ENCODE measurements at regions not wholly inside any gene's neighbourhood (a gene's known extent, or its start where the extent isn't known, plus 50 kb on each side); places are given as distances from the start of the nearest gene placed in this dataset.

- Histone ChIP-seq H3K4me1 (ENCODE audit: insufficient read depth, low read length) (no peaks in the 10 kb centered on the region), H3K79me2 (ENCODE audit: insufficient read depth, low read length) (no peaks in the 10 kb centered on the region), H4K20me1 (ENCODE audit: insufficient read depth, low read length) (no peaks in the 10 kb centered on the region), H3K9me3 (ENCODE audit: low read depth, low read length) (no peaks in the 10 kb centered on the region), H3K4me3 (ENCODE audit: insufficient read depth, low read length) (no peak overlapping the region), H2AFZ (ENCODE audit: low read length) (no peak overlapping the region), H3K4me2 (ENCODE audit: insufficient read depth, low read length) (no peak overlapping the region), H3K27me3 (ENCODE audit: insufficient read depth, low read length) (no peaks in the 10 kb centered on the region), H3K27ac (ENCODE audit: low read depth, low read length) (no peak overlapping the region), H3K36me3 (ENCODE audit: insufficient read depth, low read length) (no peaks in the 10 kb centered on the region)
- TF ChIP-seq CTCF (IDR thresholded peaks at IDR 0.05; ENCODE audit: extremely low read depth, low read depth, low read length) = no peak
- no peak for DNase-seq (ENCODE audit: insufficient read length, low spot score, missing footprints)
Observed at GRCh38 chr13:56670563-56670962, 470.2 kb upstream of the PRR20A start.

- TF ChIP-seq CTCF (IDR thresholded peaks at IDR 0.05; ENCODE audit: extremely low read depth, low read depth, low read length) = no peak
- Histone ChIP-seq H3K27ac (ENCODE audit: low read depth, low read length) (no peak overlapping the region), H3K36me3 (ENCODE audit: insufficient read depth, low read length) (no peaks in the 10 kb centered on the region), H3K79me2 (ENCODE audit: insufficient read depth, low read length) (no peaks in the 10 kb centered on the region), H3K4me2 (ENCODE audit: insufficient read depth, low read length) (no peak overlapping the region), H3K27me3 (ENCODE audit: insufficient read depth, low read length) (no peaks in the 10 kb centered on the region), H3K4me3 (ENCODE audit: insufficient read depth, low read length) (no peak overlapping the region), H4K20me1 (ENCODE audit: insufficient read depth, low read length) (no peaks in the 10 kb centered on the region), H3K9me3 (ENCODE audit: low read depth, low read length) (peaks cover 5% of the 10 kb centered on the region), H3K4me1 (ENCODE audit: insufficient read depth, low read length) (no peaks in the 10 kb centered on the region), H2AFZ (ENCODE audit: low read length) (no peak overlapping the region)
- DNase-seq (ENCODE audit: insufficient read length, low spot score, missing footprints) = no peak
Observed at GRCh38 chr13:56681404-56681803, 459.3 kb upstream of the PRR20A start.

GRCh38 chr13:56687131-56687530, 453.6 kb upstream of the PRR20A start:
- DNase-seq (ENCODE audit: insufficient read length, low spot score, missing footprints) = no peak
- Histone ChIP-seq H3K4me3 (ENCODE audit: insufficient read depth, low read length) (no peak overlapping the region), H3K4me2 (ENCODE audit: insufficient read depth, low read length) (no peak overlapping the region), H3K4me1 (ENCODE audit: insufficient read depth, low read length) (no peaks in the 10 kb centered on the region), H4K20me1 (ENCODE audit: insufficient read depth, low read length) (no peaks in the 10 kb centered on the region), H2AFZ (ENCODE audit: low read length) (no peak overlapping the region), H3K36me3 (ENCODE audit: insufficient read depth, low read length) (no peaks in the 10 kb centered on the region), H3K27ac (ENCODE audit: low read depth, low read length) (no peak overlapping the region), H3K9me3 (ENCODE audit: low read depth, low read length) (peaks cover 2% of the 10 kb centered on the region), H3K79me2 (ENCODE audit: insufficient read depth, low read length) (no peaks in the 10 kb centered on the region), H3K27me3 (ENCODE audit: insufficient read depth, low read length) (no peaks in the 10 kb centered on the region)
- TF ChIP-seq CTCF (IDR thresholded peaks at IDR 0.05; ENCODE audit: extremely low read depth, low read depth, low read length) = no peak

- no peak for TF ChIP-seq CTCF (IDR thresholded peaks at IDR 0.05; ENCODE audit: extremely low read depth, low read depth, low read length)
Observed at GRCh38 chr13:56697011-56697410, 443.7 kb upstream of the PRR20A start.

More at GRCh38 chr13:56697011-56697410, 443.7 kb upstream of the PRR20A start:
- H3K4me3 ChIP-seq (ENCODE audit: insufficient read depth, low read length) = no peak overlapping the region
- no peaks in the 10 kb centered on the region for H3K36me3 ChIP-seq (ENCODE audit: insufficient read depth, low read length)
- no peaks in the 10 kb centered on the region for H3K27me3 ChIP-seq (ENCODE audit: insufficient read depth, low read length)
- DNase-seq (ENCODE audit: insufficient read length, low spot score, missing footprints) = no peak
- H3K9me3 ChIP-seq (ENCODE audit: low read depth, low read length) = peaks cover 3% of the 10 kb centered on the region
- H3K4me1 ChIP-seq (ENCODE audit: insufficient read depth, low read length) = no peaks in the 10 kb centered on the region
- H2AFZ ChIP-seq (ENCODE audit: low read length) = no peak overlapping the region
- no peak overlapping the region for H3K27ac ChIP-seq (ENCODE audit: low read depth, low read length)
- no peak overlapping the region for H3K4me2 ChIP-seq (ENCODE audit: insufficient read depth, low read length)
- no peaks in the 10 kb centered on the region for H4K20me1 ChIP-seq (ENCODE audit: insufficient read depth, low read length)
- H3K79me2 ChIP-seq (ENCODE audit: insufficient read depth, low read length) = no peaks in the 10 kb centered on the region

All from osteoblast (primary cell).